ENCODE measurements at regions not wholly inside any gene's neighbourhood (a gene's known extent, or its start where the extent isn't known, plus 50 kb on each side); places are given as distances from the start of the nearest gene placed in this dataset.
"Not testable (repeated sequence)": the region's sequence is repeated elsewhere in the genome, so short reads cannot be mapped to it uniquely, and the experiment has no call there.

DNA sequence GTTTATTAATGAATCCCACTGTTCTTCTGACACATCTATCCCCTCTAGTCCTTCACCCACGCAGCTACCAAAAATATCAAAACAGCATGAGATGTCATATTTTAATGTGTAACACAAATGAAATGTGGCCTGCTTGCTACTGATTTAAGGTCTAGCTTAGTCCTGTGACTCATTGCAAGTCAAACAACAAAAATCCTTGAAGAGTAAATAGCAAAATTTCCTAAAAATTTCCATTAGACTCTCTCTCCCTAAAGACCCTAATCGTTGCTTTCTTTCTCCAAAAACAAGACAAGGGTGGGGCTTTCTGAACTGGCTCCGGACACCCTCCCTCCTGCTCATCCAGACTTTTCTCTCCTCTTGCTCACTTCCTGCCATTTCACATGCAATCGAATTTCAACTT is 99.9 kb upstream of the IPO5 start:
- no peak for DNase-seq
- intact Hi-C loops (cut with DNase I): loop anchor here (10.0 kb wide), 1 partner anchor 581 kb away; no protein-coding TSS in a partner anchor

DNA sequence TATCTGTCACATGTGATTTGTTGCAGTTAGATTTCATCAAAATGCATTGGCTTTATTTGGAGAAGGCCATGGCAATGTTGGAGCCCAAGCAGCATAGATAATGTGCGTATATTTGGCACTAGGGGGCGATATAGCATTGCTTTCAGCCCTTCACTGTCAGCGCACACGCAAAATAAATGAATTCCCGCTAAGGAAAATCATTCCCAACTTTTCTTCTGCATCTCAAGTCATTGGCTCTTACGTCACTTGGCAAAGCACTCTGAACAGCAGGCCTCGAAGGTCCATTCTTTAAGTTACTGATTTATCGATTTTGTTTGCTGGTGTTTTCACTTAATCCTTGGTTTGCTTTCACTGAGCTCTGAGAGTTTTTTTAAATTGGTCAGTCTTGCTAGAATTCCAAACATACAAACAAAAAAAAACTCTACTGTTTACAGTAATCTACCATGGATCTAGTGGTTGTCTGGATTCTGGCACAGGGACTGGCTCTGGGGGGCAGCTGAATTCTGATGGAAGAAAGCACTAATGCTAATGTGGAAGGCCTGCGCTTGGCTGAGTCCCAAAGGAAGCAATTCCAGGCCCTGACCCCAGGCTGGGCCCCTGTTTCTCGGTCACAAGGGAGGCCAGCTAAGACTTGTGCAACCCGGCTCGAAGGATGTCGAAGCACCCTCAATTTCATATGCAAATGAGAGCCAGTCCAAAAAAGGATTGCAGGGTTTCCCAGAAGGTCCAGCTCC is 97.7 kb upstream of the IPO5 start:
- intact Hi-C loops (cut with DNase I): loop anchor here (2.0 to 10.0 kb wide), 3 partner anchors 121 to 817 kb away; no protein-coding TSS in a partner anchor
- peak in 3 of 10 donors; percentile 31 to 55 (median 32) for DNase-seq

DNA sequence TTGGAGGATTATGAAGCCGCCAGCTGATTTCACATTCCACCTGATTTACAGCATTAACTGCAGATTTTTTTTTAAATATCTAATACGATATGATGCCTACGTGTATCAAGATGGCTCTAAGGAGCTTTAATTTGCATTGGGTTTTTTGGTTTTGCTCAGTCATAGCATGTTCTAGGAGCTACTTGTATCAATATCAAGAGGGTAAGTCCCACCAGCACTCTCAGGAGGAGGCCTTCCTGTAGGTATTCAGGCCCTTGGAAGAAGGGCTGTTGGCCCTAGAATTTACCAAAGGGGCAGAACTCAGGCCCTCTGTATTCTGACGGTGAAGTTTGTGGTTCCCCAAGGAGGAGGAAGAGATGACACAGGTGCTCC is 97.2 kb upstream of the IPO5 start:
- intact Hi-C loops (cut with DNase I): loop anchor here (5.0 to 10.0 kb wide), 2 partner anchors 579 to 816 kb away; no protein-coding TSS in a partner anchor
- DNase-seq: no peak

DNA sequence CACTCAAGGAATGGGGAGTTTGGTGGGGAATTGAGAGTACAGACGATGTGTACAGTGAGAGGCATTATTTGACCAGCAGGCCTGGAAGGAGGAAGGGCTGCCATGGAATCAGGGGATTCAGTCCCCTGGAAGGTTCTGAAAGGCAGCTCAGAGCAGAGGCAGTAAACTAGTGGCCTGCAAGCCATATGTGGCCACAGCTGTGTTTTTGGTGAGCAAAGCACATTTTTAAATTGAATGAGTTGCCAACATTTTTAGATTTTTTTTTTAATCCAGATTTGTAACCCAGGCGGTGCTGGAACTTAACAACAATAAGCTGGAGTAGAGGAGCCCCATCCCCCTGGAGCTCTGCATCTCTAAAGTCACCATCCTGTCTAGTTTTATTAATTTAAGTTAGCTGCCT is 95.3 kb upstream of the IPO5 start:
- intact Hi-C loops (cut with DNase I): loop anchor here (5.0 to 10.0 kb wide), 2 partner anchors 577 to 814 kb away; no protein-coding TSS in a partner anchor
- DNase-seq: no peak

DNA sequence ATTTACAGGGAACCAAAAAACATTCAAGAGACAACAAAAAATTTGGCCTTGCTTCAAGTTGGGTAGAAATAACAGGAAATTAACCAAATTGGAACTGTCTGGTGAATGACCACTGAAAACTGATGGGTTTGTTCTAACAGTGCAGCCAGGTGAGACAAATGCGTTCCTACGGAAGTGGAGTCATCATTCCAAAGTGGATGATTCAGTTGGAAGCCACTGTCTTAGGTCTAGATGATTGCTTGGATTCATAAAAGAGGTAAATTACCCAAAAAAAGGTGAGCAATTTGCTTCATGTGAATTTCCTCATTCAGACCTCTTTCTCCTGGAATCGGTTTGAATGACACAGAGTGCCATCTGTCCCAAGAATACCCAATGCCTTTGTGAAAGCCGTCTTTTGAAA is 87.1 kb upstream of the IPO5 start:
- no peak for DNase-seq
- intact Hi-C loops (cut with DNase I): no loop called here

DNA sequence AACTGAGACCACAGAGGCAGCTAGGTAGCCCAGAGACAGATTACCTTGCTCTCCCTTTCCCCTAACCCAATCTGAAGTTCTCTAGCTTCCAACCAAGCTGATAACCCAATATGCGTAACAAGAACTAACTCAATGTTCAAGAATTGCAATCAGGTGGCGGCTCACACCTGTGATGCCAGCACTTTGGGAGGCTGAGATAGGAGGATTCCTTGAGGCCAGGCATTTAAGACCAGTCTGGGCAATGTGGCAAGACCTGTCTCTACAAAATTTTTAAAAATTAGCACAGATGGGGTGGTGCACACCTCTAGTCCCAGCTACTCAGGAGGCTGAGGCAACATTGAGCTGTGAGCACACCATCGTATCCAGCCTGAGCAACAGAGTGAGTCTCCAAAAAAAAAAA is 86.7 kb upstream of the IPO5 start:
- intact Hi-C loops (cut with DNase I): no loop called here

DNA sequence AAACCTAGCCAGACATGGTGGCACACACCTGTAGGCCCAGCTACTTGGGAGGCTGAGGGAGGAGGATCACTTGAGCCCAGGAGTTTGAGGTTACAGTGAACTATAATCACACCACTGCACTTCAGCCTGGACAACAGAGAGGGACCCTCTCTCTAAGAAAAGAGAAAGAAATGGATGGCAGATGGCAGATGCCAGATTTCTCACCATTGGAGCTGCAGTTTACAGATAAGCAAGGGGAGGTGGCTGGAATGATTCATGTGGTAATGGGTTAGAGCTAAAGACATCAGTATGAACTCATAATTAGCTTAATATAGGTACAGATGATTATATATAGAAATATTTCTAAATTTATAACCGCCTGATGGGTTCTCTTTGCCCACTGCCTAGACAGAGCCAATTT is 80.1 kb upstream of the IPO5 start:
- intact Hi-C loops (cut with DNase I): no loop called here
- no peak for DNase-seq

More for the DNA sequence above, 86.7 kb upstream of the IPO5 start:
- no peak for DNase-seq

DNA sequence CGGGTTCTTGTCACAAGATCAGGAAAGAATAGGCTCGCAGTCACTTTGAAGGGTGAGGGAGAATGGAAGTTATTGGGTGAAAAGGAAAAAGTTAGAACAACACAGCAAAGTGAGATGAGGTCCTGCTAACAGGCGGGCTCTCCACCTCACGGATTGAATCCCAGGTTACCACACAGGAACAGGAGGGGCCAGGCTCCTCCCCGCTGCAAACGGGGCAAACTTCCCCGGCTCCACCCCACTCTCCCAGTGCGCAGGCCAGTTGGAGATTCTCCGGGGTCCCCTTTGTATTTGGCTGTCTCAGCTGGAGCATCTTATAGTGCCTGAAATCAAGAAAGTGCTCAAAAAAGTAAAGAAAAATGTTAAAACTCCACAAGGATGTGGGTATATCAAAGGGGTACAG is 78.3 kb upstream of the IPO5 start:
- intact Hi-C loops (cut with DNase I): no loop called here
- DNase-seq: no peak

DNA sequence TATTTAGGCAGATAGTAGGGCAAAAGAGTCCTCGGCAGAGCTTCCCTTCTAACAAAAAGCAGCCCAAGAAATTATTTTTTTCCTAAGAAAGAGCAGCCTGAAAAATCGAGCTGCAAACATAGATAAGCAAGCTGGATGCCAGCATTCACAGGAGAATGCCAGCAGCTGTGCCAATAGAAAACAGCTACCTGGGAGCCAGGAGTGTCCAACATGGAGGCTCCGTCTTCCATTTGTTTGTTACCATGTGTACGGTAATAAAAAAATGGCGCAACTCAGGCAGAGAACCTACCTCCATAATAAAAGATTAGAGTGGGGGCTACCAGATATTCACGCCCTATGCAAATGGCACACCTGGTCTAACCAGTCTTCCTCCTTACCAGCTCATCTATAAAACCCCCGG is 77.6 kb upstream of the IPO5 start:
- no peak for DNase-seq
- intact Hi-C loops (cut with DNase I): no loop called here

DNA sequence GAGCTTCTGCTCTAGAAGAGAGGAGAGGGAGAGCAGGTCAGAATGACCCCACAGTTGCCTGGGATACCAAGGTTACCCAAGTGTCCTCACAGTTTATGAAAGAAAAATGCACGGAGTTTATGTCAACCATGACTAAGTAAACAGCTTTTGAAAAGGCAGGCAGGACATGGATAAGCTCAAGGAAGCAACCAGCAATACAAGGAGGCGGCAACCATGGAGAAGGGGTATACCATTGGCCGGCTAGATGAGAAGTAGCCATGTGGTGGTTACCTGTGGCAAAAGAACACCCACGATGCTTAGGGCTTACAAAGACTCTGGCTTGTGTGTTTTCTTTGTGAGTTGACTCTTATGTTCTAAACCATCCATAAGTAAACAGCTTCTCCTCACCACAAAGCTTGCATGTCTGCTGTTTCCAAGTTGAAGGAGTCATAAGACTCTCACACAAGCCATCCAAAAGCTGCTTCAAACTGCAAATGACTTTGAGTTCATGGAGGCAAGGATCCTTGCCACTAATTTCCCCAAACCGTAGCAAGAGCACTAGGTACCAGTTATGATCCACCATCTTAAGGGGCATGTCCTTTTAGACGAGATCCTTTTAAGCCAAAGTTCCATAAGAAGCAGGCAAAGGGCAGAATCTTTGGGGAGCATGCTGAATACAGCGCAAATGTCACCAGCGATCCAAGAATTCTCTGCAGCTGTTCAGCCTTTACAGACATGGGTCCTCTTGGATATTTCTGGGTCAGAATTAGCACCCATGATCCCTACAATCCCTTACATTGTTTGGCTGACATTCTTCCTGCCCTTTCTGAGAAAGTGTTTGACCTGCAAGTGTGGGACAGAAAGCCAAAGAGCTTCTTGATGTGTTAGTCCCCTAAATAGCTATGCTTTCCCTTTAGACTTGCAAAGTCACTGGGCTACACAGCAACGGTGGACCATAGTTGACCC is 74.8 kb upstream of the IPO5 start:
- intact Hi-C loops (cut with DNase I): no loop called here
- no peak for DNase-seq

DNA sequence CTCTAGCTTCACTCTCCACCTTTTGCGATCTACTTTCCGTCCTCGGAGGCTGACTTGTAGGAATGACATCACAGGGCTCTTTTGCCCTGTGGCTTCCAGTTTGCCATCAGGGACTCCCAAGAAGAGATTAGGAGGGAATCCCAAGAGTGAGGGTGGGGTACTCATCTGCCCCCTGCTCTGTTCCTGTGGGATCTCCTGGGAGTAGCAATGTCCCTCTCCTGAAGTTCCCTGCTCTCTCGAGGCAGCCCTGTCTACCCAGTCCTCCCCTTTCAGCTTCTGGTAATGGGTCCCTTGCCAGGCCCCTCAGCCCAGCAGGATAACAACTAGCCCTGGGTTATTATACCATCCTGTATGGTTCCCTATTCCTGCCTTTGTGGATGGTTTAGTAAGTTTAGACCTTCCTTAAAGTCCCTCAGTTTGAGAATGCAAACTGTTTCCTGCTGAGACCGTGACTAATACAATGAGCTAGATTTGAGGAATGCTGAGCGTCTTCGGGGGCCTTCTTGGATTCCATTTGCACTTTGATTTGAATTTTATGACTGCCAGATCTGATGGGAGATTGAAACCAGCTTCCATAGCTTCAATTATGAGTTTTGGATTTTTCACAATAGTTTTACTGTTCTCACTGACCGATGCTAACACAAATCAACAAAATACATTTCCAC is 73.7 kb upstream of the IPO5 start:
- no peak for DNase-seq
- intact Hi-C loops (cut with DNase I): no loop called here

DNA sequence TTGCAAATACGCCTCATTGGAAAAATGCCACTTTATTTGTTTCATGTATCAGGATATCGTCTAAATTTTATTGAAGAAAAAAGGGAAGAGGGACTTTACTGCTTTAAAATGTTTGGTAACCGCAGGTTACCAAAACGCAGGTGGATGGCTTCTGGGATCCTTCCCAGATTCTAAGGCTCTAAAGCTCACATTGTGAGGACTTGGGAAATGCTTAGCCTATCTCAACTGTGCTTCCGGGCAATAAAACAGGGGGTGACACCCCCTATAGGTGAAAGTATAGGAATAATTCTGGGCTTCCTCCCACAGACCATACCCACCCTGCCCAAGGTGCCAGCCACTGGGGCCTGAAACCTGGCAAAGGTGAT is 73.2 kb upstream of the IPO5 start:
- intact Hi-C loops (cut with DNase I): no loop called here
- no peak for DNase-seq

DNA sequence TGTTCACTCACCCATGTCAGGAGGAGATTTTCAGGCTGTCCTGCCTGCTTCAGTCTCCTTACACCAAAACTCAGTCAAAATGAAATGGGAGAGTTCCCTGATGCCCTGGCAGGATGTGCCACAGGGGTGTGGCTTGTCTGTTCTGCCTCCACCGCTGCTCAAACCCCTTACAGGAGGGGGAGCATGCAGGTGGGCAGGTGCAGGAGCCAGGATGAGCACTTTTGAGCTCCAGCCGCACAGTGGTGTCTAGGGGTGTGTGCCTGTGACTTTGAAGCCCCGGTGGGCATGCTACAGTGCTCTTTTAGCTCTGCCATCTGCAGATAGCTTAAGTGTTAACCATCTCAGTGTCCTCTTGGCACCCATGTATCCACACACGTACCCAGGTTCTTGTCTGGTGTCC is 71.9 kb upstream of the IPO5 start:
- peak in 1 of 10 donors; percentile 59 for DNase-seq
- intact Hi-C loops (cut with DNase I): no loop called here

DNA sequence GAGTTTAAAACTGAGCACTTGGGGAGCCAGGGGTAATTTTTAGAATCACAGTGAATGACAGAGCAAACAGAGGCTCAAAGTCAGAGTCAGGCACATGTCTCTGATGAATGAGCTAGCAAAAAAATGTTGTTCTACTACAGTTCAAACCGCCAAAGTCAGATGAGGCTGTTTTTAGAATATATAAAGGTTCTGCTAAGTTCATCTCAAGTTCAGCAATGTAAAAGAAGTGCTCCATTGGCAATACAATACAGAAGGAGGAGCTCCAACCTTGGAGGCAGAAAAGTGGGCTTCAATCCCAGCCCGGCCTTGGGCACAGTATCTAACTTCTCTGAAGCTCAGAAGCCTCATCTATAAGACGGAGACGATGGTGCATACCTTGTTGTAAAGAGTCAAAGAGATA is 70.1 kb upstream of the IPO5 start:
- no peak for DNase-seq
- intact Hi-C loops (cut with DNase I): no loop called here

DNA sequence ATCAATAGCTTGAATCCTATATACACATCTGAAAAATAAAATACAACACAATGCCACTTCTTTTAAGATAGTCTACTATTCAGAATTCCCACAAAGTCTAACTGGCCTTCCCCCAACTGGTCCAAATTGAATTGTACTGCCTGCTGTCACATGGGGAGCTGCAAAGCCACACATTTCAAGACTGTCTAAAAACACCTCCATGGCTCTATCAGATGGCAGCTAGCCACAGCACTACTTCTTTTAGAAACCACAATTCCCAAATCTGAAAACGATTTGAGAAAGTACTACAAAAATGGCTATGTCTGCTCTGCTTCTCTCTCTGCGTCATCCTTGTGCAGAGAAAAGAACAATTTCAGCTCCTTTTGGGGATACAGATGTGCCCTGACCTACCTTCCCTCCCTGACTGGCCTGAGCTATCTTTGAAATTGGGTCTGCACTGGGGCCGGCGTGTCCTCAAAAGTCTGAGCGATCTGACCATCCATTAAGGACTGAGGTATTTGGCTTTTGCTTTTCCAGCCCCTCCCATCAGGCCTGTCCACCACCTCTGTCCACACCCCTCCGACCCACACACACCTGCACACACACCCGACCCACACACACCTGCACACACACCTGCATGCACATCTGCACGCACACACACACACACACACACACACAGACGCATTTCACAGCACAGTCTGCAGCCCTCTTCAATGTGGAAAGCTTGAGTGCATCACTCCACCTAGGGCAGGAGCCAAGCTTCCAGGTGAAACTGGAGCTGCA is 68.6 kb upstream of the IPO5 start:
- intact Hi-C loops (cut with DNase I): no loop called here

DNA sequence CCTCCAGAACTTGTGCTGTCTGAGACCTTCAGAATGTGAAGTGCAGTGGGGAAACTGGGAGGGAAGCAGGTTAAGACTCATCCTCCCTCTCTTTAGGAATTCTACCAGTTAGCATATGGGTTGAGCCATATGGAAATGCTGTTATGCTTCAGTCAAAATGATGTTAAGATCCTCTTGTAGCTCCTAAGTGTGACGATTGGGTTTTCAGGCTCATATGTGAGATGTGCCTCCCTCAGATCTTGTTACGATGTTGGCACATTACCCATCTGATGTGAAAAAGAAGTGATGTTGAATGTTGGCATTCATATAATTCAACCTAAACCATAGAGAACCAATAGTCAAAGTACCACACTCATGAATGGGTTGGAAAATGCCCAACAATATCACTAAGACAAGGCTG is 67.8 kb upstream of the IPO5 start:
- no peak for DNase-seq
- intact Hi-C loops (cut with DNase I): no loop called here

More for the DNA sequence above, 68.6 kb upstream of the IPO5 start:
- peak in 2 of 10 donors; percentile 9 to 61 for DNase-seq

DNA sequence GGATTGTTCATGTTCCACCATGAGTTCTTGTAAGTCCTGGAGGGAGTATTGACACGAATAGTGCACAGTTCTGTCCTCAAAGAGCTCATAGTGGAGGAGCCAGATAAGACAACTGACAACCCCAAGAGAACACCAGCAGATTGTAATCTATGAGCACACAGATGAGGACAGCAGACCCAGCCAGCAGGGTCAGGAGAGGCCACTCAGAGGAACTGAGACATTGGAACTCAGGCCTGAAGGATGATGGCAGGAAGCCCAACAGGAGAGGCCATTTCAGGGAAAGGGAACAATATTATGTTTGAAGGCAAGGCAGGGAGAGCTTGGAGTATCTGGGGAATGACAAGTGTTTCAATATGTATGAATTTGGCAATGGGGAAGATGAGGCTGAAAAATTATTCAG is 63.7 kb upstream of the IPO5 start:
- intact Hi-C loops (cut with DNase I): no loop called here
- DNase-seq: no peak

DNA sequence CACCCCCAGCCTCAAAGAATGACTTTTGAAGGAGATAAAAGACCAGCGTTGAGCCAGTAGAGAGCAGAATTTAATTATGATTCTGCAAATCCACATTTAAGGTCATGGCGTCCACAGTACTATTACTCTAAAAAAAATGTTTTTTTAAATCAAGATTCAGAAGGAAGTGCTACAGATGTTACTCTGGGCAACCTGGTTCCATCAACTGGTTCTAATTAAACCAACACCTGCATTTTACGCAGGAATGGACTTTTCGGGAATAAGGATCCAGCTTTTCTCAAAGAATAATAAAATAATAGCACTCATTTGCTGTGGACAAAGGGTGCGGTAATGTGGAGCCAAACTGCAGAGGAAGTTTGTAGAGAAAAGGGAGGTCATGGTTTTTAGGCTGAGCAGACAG is 62.9 kb upstream of the IPO5 start:
- DNase-seq: no peak

DNA sequence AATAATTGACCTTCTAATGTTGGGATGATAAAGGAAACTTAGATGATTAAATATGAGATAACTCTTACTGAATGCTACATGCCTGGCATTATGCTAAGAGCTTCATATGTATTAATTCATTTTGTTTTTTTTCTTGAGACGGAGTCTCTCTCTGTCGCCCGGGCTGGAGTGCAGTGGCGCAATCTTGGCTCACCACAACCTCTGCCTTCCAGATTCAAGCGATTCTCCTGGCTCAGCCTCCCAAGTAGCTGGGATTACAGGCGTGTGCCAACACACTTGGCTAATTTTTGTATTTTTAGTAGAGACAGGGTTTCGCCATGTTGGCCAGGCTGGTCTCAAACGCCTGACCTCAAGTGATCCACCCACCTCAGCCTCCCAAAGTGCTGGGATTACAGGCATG is 61.5 kb upstream of the IPO5 start:
- DNase-seq; intact Hi-C loops (cut with DNase I): not testable (repeated sequence)

More for the DNA sequence above, 62.9 kb upstream of the IPO5 start:
- intact Hi-C loops (cut with DNase I): no loop called here

DNA sequence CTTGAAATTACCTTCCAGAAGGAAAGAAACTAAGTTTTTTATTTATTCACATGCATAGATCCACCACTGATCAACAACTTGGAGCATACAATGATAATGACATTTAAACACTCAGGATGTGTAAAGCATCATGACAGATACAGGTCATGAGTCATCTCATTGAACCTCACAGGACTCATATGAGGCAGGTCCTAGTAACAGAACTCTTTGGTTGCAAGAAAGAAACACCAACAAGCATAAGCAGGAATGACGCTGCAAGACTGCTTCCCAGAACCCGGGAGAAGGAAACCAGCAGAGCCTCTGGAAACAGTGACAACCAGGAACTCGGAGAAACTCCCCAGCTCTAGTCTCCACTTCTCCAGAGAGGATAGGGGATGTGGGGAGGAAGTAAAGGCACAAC is 60.8 kb upstream of the IPO5 start:
- intact Hi-C loops (cut with DNase I): no loop called here
- DNase-seq: no peak

All from posterior cingulate gyrus (tissue), 11 donors.